ENCODE measurements at regions not wholly inside any gene's neighbourhood (a gene's known extent, or its start where the extent isn't known, plus 50 kb on each side); places are given as distances from the start of the nearest gene placed in this dataset.

DNA sequence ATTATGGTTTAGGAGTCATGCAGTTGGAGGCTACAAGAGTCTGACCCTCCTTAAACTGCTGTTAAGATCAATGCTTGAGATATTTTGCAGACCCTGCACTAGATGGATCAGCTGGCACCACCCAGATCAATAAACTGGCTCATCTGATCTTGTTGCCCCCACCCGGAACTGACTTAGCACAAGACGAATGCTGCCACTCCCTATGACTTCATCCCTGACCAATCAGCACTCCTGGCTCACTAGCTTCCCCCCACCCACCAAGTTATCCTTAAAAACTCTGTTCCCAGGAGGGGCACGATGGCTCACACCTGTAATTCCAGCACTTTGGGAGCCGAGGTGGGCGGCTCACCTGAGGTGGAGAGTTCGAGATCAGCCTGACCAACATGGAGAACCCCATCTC lies 594.0 kb downstream of the NTRK3 start:
- POLR2A ChIA-PET: no interaction called here
- CTCF ChIA-PET: no interaction called here
- no peak overlapping the region for H3K27ac ChIP-seq
- 0 out of 3 replicates have a peak, but pooled peaks cover 10% of the 10 kb centered on the region for H3K4me1 ChIP-seq
- TF ChIP-seq TP53 (CRISPR knock-in tag; IDR thresholded peaks at IDR 0.05) (no peak), ZSCAN20 (CRISPR knock-in tag; IDR thresholded peaks at IDR 0.05) (no peak), ZNF302 (CRISPR knock-in tag; IDR thresholded peaks at IDR 0.05) (no peak), HOXB13 (CRISPR knock-in tag; IDR thresholded peaks at IDR 0.05; ENCODE audit: low read depth) (no peak), KDM5A (IDR thresholded peaks at IDR 0.05) (no peak), TFCP2L1 (CRISPR knock-in tag; IDR thresholded peaks at IDR 0.05) (no peak), RAD21 (conservative IDR thresholded peaks at IDR 0.05 in 1 of 2, IDR thresholded peaks at IDR 0.05 in 1 of 2) (no peak), HOXA7 (CRISPR knock-in tag; IDR thresholded peaks at IDR 0.05) (no peak), EHMT2 (IDR thresholded peaks at IDR 0.05; ENCODE audit: low read depth) (no peak), CEBPB (IDR thresholded peaks at IDR 0.05) (no peak), POLR2AphosphoS2 (conservative IDR thresholded peaks at IDR 0.05; ENCODE audit: low read length) (no peak)
- TF ChIP-seq, protein P1, sequence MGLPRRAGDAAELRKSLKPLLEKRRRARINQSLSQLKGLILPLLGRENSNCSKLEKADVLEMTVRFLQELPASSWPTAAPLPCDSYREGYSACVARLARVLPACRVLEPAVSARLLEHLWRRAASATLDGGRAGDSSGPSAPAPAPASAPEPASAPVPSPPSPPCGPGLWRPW (IDR thresholded peaks at IDR 0.05): no peak
- TF ChIP-seq, protein P2, sequence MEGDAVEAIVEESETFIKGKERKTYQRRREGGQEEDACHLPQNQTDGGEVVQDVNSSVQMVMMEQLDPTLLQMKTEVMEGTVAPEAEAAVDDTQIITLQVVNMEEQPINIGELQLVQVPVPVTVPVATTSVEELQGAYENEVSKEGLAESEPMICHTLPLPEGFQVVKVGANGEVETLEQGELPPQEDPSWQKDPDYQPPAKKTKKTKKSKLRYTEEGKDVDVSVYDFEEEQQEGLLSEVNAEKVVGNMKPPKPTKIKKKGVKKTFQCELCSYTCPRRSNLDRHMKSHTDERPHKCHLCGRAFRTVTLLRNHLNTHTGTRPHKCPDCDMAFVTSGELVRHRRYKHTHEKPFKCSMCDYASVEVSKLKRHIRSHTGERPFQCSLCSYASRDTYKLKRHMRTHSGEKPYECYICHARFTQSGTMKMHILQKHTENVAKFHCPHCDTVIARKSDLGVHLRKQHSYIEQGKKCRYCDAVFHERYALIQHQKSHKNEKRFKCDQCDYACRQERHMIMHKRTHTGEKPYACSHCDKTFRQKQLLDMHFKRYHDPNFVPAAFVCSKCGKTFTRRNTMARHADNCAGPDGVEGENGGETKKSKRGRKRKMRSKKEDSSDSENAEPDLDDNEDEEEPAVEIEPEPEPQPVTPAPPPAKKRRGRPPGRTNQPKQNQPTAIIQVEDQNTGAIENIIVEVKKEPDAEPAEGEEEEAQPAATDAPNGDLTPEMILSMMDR (IDR thresholded peaks at IDR 0.05): no peak
- TF ChIP-seq, protein P3, sequence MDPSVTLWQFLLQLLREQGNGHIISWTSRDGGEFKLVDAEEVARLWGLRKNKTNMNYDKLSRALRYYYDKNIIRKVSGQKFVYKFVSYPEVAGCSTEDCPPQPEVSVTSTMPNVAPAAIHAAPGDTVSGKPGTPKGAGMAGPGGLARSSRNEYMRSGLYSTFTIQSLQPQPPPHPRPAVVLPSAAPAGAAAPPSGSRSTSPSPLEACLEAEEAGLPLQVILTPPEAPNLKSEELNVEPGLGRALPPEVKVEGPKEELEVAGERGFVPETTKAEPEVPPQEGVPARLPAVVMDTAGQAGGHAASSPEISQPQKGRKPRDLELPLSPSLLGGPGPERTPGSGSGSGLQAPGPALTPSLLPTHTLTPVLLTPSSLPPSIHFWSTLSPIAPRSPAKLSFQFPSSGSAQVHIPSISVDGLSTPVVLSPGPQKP (IDR thresholded peaks at IDR 0.05; ENCODE audit: low read depth, low read length): no peak
- TF ChIP-seq, protein P4, sequence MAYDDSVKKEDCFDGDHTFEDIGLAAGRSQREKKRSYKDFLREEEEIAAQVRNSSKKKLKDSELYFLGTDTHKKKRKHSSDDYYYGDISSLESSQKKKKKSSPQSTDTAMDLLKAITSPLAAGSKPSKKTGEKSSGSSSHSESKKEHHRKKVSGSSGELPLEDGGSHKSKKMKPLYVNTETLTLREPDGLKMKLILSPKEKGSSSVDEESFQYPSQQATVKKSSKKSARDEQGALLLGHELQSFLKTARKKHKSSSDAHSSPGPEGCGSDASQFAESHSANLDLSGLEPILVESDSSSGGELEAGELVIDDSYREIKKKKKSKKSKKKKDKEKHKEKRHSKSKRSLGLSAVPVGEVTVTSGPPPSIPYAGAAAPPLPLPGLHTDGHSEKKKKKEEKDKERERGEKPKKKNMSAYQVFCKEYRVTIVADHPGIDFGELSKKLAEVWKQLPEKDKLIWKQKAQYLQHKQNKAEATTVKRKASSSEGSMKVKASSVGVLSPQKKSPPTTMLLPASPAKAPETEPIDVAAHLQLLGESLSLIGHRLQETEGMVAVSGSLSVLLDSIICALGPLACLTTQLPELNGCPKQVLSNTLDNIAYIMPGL (CRISPR knock-in tag; IDR thresholded peaks at IDR 0.05; ENCODE audit: borderline replicate concordance): no peak
- TF ChIP-seq, protein P5, sequence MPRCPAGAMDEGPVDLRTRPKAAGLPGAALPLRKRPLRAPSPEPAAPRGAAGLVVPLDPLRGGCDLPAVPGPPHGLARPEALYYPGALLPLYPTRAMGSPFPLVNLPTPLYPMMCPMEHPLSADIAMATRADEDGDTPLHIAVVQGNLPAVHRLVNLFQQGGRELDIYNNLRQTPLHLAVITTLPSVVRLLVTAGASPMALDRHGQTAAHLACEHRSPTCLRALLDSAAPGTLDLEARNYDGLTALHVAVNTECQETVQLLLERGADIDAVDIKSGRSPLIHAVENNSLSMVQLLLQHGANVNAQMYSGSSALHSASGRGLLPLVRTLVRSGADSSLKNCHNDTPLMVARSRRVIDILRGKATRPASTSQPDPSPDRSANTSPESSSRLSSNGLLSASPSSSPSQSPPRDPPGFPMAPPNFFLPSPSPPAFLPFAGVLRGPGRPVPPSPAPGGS (IDR thresholded peaks at IDR 0.05): no peak
- 45% methylated on average over 6 of the region's 6 CpGs for WGBS (ENCODE audit: missing lambda C conversion rate)
- 0 out of 3 replicates have a peak, but pooled peaks cover 3% of the 10 kb centered on the region for H3K9me3 ChIP-seq
- H3K4me3 ChIP-seq: no peak overlapping the region
- H3K4me2 ChIP-seq: no peak overlapping the region
- no peak for DNase-seq (ENCODE audit: low read depth in 1 of 2, low spot score in 1 of 2)
- ATAC-seq: no peak
- FAIRE-seq: no peak

DNA sequence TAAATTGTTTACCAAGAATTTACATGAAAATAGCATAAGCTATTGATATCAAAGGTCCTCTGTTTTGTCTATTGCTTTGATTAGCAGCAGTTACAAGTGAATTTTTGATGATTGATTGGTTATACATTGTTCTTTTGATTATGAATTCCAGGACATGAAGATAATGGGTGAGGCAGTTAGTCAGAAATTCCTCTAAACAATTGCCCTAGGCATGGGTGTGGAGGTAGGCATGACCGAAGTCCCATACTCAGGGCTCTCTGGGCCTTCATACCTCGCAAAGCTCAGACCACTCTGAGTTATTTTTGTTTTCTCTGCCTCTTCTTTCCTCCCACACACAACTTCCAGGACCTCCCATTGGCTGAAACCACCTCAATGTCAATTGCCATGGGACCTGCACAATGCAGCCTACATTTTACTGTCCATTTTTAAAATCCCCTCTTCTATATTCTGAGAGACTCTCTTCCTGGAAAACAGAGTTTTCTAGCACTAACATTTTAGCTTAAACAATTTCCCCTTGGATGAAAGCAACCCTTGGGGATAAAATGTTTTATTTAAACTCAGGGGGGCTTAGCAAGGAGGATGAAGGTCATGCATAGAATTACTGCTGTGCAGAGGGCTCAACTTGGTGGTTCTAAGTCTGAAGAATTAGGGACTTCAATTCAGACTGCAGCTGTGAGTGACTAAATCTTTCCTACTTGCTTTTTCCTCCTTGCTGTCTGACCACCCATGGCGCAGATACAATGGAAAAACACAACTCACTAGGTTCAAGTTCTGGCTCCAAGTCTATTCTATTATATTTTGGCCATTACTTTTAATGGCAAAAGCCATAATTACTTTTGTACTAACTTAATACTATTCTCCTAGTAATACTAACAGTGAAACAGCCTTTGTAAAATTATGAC lies 594.8 kb downstream of the NTRK3 start:
- 28% methylated on average over 3 of the region's 3 CpGs for WGBS (ENCODE audit: missing lambda C conversion rate)
- Histone ChIP-seq H3K4me1 (0 out of 3 replicates have a peak, but pooled peaks cover 4% of the 10 kb centered on the region), H3K9me3 (0 out of 3 replicates have a peak, but pooled peaks cover 3% of the 10 kb centered on the region), H3K4me3 (no peak overlapping the region), H3K27ac (no peak overlapping the region), H3K4me2 (no peak overlapping the region)
- DNase-seq (ENCODE audit: low read depth in 1 of 2, low spot score in 1 of 2) (peak in 1 of 2 experiments; percentile 12), FAIRE-seq (peak; percentile 74), ATAC-seq (no peak)
- ChIA-PET CTCF (interaction anchor here (1.8 to 2.4 kb wide), 2 partner anchors 16 to 28 kb away, joined by 3 to 4 read pairs; no protein-coding TSS in a partner anchor), POLR2A (no interaction called here)
- TF ChIP-seq RCOR1 (IDR thresholded peaks at IDR 0.05; ENCODE audit: low read depth, low read length) (no peak), MAFK (IDR thresholded peaks at IDR 0.05; ENCODE audit: partially characterized antibody) (no peak), ZSCAN20 (CRISPR knock-in tag; IDR thresholded peaks at IDR 0.05) (no peak), CEBPB (IDR thresholded peaks at IDR 0.05) (no peak), JUNB (IDR thresholded peaks at IDR 0.05) (no peak), FOSL2 (IDR thresholded peaks at IDR 0.05) (no peak), FOSL2 (CRISPR knock-in tag; IDR thresholded peaks at IDR 0.05) (no peak), CBX2 (IDR thresholded peaks at IDR 0.05; ENCODE audit: borderline replicate concordance, low read depth) (no peak)
- TF ChIP-seq, protein P6, sequence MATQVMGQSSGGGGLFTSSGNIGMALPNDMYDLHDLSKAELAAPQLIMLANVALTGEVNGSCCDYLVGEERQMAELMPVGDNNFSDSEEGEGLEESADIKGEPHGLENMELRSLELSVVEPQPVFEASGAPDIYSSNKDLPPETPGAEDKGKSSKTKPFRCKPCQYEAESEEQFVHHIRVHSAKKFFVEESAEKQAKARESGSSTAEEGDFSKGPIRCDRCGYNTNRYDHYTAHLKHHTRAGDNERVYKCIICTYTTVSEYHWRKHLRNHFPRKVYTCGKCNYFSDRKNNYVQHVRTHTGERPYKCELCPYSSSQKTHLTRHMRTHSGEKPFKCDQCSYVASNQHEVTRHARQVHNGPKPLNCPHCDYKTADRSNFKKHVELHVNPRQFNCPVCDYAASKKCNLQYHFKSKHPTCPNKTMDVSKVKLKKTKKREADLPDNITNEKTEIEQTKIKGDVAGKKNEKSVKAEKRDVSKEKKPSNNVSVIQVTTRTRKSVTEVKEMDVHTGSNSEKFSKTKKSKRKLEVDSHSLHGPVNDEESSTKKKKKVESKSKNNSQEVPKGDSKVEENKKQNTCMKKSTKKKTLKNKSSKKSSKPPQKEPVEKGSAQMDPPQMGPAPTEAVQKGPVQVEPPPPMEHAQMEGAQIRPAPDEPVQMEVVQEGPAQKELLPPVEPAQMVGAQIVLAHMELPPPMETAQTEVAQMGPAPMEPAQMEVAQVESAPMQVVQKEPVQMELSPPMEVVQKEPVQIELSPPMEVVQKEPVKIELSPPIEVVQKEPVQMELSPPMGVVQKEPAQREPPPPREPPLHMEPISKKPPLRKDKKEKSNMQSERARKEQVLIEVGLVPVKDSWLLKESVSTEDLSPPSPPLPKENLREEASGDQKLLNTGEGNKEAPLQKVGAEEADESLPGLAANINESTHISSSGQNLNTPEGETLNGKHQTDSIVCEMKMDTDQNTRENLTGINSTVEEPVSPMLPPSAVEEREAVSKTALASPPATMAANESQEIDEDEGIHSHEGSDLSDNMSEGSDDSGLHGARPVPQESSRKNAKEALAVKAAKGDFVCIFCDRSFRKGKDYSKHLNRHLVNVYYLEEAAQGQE (IDR thresholded peaks at IDR 0.05): no peak
- TF ChIP-seq, protein P7, sequence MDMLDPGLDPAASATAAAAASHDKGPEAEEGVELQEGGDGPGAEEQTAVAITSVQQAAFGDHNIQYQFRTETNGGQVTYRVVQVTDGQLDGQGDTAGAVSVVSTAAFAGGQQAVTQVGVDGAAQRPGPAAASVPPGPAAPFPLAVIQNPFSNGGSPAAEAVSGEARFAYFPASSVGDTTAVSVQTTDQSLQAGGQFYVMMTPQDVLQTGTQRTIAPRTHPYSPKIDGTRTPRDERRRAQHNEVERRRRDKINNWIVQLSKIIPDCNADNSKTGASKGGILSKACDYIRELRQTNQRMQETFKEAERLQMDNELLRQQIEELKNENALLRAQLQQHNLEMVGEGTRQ (IDR thresholded peaks at IDR 0.05): no peak
